ENCODE measurements at regions not wholly inside any gene's neighbourhood (a gene's known extent, or its start where the extent isn't known, plus 50 kb on each side); places are given as distances from the start of the nearest gene placed in this dataset.
"Not testable (repeated sequence)": the region's sequence is repeated elsewhere in the genome, so short reads cannot be mapped to it uniquely, and the experiment has no call there.

GRCh38 chr13:61107989-61108388 lies 307.7 kb downstream of the PCDH20 start:
- 85 to 89% methylated on average over 2 of the region's 2 CpGs for WGBS, 2 donors
- H3K27ac ChIP-seq: no peak overlapping the region

GRCh38 chr13:61095885-61096284 lies 319.8 kb downstream of the PCDH20 start:
- no peak overlapping the region for H3K27ac ChIP-seq
- DNase-seq: no peak
- intact Hi-C loops (cut with DNase I): no loop called here
- H3K36me3 ChIP-seq (replicated peaks in 1 of 2; ENCODE audit: insufficient read depth in 1 of 2, low read depth in 2 of 2): no peaks in the 10 kb centered on the region
- H3K9me3 ChIP-seq: no peaks in the 10 kb centered on the region
- H3K4me3 ChIP-seq: no peak overlapping the region
- H3K27me3 ChIP-seq: no peaks in the 10 kb centered on the region
- no peaks in the 10 kb centered on the region for H3K4me1 ChIP-seq
- TF ChIP-seq, protein P1, sequence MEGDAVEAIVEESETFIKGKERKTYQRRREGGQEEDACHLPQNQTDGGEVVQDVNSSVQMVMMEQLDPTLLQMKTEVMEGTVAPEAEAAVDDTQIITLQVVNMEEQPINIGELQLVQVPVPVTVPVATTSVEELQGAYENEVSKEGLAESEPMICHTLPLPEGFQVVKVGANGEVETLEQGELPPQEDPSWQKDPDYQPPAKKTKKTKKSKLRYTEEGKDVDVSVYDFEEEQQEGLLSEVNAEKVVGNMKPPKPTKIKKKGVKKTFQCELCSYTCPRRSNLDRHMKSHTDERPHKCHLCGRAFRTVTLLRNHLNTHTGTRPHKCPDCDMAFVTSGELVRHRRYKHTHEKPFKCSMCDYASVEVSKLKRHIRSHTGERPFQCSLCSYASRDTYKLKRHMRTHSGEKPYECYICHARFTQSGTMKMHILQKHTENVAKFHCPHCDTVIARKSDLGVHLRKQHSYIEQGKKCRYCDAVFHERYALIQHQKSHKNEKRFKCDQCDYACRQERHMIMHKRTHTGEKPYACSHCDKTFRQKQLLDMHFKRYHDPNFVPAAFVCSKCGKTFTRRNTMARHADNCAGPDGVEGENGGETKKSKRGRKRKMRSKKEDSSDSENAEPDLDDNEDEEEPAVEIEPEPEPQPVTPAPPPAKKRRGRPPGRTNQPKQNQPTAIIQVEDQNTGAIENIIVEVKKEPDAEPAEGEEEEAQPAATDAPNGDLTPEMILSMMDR (IDR thresholded peaks at IDR 0.05): no peak
- TF ChIP-seq POLR2A (IDR thresholded peaks at IDR 0.05): no peak
- no peak for ATAC-seq

More at GRCh38 chr13:61107989-61108388, 307.7 kb downstream of the PCDH20 start:
- intact Hi-C loops (cut with DNase I): no loop called here
- DNase-seq: no peak
- no peaks in the 10 kb centered on the region for H3K27me3 ChIP-seq
- H3K9me3 ChIP-seq: no peaks in the 10 kb centered on the region
- no peak for ATAC-seq
- H3K36me3 ChIP-seq (replicated peaks in 1 of 2; ENCODE audit: insufficient read depth in 1 of 2, low read depth in 2 of 2): no peaks in the 10 kb centered on the region
- no peaks in the 10 kb centered on the region for H3K4me1 ChIP-seq
- TF ChIP-seq POLR2A (IDR thresholded peaks at IDR 0.05): no peak
- TF ChIP-seq, protein P1 (IDR thresholded peaks at IDR 0.05): no peak
- no peak overlapping the region for H3K4me3 ChIP-seq

GRCh38 chr13:61094865-61095264 lies 320.8 kb downstream of the PCDH20 start:
- Histone ChIP-seq H3K4me1 (no peaks in the 10 kb centered on the region), H3K4me3 (no peak overlapping the region), H3K27me3 (no peaks in the 10 kb centered on the region), H3K9me3 (no peaks in the 10 kb centered on the region), H3K36me3 (replicated peaks in 1 of 2; ENCODE audit: insufficient read depth in 1 of 2, low read depth in 2 of 2) (no peaks in the 10 kb centered on the region), H3K27ac (no peak overlapping the region)
- intact Hi-C loops (cut with DNase I): no loop called here
- no peak for TF ChIP-seq POLR2A (IDR thresholded peaks at IDR 0.05)
- TF ChIP-seq, protein P1 (IDR thresholded peaks at IDR 0.05): no peak
- DNase-seq (no peak), ATAC-seq (no peak)

DNA sequence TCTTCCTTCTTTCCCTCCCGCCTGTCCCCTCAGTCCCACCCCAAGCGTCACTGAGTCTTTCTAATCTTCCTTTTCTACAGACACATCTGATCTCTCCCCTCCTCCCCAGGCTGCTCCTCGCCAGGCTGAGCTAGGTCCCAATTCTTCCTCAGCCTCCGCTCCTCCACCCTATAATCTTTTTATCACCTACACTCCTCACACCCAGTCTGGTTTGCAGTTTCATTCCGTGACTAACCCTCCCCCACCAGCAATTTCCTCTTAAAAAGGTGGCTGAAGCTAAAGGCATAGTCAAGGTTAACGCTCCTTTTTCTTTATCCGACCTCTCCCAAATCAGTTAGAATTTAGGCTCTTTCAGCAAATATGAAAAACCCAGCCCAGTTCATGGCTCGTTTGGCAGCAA lies 325.8 kb downstream of the PCDH20 start:
- H3K9me3 ChIP-seq; intact Hi-C loops (cut with DNase I); DNase-seq; H3K27ac ChIP-seq; H3K36me3 ChIP-seq (replicated peaks in 1 of 2; ENCODE audit: insufficient read depth in 1 of 2, low read depth in 2 of 2); H3K27me3 ChIP-seq; ATAC-seq; H3K4me3 ChIP-seq; H3K4me1 ChIP-seq: not testable (repeated sequence)
- WGBS, 2 donors: 43 to 66% methylated on average over 8 of the region's 8 CpGs

- H3K36me3 ChIP-seq (replicated peaks in 1 of 2; ENCODE audit: insufficient read depth in 1 of 2, low read depth in 2 of 2): no peaks in the 10 kb centered on the region
- no peaks in the 10 kb centered on the region for H3K27me3 ChIP-seq
- no peak overlapping the region for H3K27ac ChIP-seq
- no peaks in the 10 kb centered on the region for H3K9me3 ChIP-seq
- 80 to 88% methylated on average over 1 of the region's 1 CpG for WGBS, 2 donors
- no peak for TF ChIP-seq POLR2A (IDR thresholded peaks at IDR 0.05)
- TF ChIP-seq, protein P1 (IDR thresholded peaks at IDR 0.05): no peak
- intact Hi-C loops (cut with DNase I): no loop called here
- H3K4me3 ChIP-seq: no peak overlapping the region
- DNase-seq (no peak), ATAC-seq (no peak)
- no peaks in the 10 kb centered on the region for H3K4me1 ChIP-seq
Observed at GRCh38 chr13:61086087-61086486, 329.6 kb downstream of the PCDH20 start.

All from body of pancreas (tissue), 4 donors.